GM21619 (cell line): ENCODE measurements at regions not wholly inside any gene's neighbourhood (a gene's known extent, or its start where the extent isn't known, plus 50 kb on each side); places are given as distances from the start of the nearest gene placed in this dataset.

ENCODE experiments used
- ATAC-seq: cut with Tn5 transposase; IDR thresholded peaks from one replicate; pipeline ENCODE4 v1.9.1; 2021; ENCODE audit not compliant: unreplicated experiment

DNA sequence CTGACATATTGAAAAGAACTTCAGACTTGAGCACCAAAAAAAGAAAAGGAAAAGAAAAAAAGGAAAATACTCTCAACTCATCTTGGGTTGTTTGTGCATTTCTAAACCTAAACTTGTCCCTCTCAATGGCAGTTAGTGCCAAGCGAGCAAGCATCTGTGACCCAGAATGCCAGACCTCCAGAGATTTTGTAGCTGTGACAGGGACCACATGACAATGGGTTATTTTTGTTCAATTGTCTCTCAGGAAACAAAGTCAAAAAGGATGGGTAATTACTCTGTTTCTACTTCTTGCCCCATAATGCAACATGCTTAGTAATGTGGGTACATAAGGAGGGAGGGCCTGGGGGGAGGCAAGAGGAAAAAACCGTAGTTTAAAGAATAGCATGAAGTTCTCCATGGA, 285.7 kb upstream of the RTL1 start:
- no peak for ATAC-seq

DNA sequence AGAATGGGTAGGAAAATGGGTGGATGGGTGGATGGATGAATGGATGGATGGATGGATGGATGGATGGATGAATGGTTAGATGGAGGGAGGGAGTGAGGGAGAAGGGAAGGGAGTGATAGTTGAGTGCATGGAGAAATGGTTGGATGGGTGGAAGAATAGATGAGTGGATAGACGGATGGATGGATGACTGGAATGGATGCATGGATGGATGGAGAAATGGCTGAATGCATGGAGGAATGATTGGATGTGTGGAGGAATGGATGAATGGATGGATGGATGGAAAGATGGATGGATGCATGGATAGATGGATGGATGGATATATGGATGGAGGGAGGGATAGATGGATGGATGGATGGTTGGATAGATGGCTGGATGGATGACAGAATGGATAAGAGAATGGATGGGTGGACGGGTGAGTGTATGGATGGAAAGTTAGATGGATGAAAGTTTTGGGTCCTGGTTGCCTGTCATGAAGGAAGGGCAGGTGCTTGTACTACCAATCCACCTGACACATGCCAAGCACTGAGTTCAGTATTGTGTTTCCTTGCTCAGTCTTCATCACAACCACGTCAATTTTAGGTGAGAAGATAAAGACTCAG, 286.5 kb upstream of the RTL1 start:
- ATAC-seq, result no peak

DNA sequence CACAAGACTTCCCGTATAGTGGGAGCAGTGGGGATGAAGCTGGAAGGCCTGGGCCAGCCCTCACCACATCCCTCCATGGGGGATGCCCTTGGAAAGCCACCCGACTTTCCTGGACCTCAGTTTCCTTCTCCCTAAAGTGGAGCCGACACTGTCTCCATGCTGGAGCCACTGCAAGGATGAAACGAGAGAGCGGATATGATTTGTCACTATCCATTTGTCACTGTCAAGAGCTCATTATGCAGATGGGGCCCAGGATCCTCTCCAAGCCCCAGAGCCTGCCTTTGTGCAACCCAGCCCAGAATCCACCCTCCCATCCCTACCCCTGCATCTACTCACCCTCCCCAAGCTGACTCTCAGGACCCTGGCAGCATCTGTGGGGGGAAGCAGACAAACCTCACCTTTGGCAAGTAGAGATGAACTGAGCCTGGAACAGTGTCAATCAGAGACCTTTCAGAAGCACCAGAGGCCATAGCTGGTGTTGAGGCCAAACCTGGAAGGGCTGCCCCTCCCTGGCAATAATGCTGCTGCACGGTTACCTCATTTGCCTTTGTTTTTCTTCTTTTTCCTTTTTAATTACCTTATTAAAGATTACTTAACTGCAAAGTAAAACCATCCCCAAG, 287.7 kb upstream of the RTL1 start:
- ATAC-seq, result no peak

- no peak for ATAC-seq
Observed at GRCh38 chr14:101191721-101192660, 288.5 kb upstream of the RTL1 start.

GRCh38 chr14:101192661-101193000, 289.1 kb upstream of the RTL1 start:
- ATAC-seq, result no peak

DNA sequence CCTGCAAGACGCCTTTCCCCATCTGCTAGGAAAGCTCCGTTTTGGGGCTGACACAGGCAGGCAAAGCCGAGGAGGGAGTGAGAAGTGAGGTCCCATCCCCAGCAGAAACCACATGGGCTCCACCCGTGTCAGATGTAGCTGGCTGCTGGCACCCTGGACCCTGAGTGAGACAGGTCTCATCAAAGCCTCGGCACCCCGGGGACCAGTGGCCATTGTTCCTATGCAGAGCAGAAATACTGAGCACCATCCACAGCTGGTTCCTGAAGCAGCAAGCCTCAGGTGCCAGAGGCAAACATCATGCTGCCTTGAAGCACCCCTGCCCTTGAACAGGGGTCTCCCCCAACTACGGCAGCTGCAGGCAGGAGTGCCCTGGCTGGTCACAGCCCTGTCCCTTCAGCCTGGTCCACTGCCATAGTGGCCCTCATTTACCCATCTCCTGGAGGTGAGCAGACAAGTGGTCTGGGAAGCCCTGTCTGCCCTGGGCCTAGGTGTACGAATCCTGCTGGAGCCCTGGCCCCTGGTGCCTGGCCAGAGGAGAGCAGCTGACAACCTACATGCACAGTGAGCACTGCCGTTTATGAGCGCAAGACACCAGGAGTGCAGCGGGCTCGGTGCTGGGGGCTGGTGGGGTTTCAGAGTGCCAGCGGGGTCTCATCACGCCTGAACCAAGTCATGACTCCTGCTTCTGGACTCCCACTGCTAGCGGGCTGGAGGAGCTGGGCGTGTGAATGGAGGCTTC, 289.8 kb upstream of the RTL1 start:
- ATAC-seq, result no peak

DNA sequence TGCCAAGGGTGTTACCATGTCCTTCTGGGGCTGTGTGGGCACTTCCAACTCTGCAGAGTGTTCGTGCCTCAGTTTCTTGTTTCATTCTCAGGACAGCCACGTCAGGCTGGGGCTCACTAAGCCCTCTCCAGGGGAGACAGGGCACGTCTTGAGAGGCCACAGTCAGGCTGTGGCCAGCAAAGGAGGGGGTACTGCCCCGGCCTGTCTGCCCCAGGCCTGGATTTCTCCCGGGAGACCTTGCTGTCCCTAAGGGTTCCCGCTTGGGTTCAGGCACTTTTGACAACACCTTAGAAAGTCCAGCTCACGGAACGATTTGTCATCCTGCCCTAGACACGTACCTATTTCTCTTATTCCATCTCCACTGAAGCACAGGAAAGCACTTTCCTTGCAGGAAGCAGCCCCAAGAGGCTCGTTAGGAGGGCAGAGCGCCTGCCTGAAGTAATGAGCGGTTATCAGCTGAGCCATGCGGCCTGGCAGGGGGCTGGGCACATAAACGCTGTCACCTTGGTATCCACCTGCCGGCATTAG, 290.4 kb upstream of the RTL1 start:
- no peak for ATAC-seq

DNA sequence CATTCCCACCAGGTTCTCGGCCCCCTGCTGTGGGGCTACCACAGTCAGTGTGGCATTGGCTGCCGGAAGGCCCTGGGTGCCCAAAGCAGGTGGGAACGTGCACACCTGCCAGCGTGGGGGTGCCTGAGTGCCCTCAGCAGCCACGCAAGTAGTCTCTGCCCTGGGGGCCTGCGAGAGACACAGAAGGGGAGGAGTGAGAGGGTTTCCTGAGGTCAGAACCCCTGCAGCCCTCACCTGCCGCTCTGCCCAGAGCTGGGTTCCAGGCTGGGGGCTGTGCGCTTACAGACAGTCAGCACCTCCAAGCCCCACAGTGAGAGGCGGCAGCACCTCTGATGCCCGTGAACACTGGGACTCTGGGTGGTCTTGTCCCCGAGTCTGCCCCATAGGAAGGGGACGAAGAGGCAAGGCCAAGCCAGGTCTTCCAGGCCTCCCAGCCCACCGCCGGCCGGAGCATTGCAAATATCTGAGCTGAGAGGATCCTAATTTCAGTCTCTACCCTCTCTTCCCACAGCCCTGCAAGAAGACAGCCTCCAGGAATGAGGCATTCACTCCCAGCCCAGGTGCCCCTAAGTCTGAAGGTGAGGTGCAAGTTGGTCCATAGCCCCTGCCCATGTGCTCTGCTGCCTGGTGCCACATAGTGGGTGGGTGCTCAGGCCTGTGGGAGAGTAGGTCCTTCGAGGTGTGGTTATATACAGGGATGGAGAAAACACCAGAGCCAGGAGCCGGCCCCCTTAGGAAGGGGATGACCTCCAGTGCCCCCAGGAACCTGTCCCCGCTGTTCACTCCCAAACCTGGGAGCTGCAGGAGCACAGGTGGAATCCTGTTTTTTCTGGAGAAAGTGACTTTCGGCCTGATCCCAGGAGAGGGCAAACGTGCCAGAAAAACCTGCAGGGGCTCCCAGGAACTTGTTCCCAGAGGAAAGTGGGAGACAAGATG, 291.1 kb upstream of the RTL1 start:
- no peak for ATAC-seq

DNA sequence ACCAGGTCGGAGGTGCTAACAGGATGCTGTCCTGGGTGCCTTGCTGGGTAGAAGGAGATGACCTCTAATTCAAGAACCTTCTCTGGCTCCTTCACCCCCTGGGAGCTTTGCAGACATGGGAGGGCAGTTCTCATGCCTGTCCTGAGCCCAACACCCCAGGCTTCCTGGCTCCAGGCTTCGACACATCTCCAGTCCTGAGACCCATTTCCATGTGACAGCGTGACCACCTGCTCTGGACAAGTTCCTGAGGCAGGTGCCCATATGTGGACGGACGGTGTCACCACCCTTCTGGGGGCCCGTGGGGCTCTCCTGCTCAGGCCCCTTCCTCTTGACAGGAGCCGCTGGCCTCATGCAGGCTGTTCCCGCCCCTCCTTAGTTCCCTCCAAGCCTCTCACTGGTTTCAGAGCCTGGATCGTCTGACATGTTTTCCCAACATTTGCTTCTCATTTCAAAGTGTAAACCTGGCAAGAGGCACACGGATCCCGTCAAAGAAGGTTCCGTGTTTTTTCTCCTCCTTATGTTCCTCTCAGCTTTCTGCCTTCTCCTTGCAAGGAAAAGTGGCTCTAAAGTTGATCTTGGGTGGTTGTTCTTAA, 291.9 kb upstream of the RTL1 start:
- ATAC-seq, result no peak

DNA sequence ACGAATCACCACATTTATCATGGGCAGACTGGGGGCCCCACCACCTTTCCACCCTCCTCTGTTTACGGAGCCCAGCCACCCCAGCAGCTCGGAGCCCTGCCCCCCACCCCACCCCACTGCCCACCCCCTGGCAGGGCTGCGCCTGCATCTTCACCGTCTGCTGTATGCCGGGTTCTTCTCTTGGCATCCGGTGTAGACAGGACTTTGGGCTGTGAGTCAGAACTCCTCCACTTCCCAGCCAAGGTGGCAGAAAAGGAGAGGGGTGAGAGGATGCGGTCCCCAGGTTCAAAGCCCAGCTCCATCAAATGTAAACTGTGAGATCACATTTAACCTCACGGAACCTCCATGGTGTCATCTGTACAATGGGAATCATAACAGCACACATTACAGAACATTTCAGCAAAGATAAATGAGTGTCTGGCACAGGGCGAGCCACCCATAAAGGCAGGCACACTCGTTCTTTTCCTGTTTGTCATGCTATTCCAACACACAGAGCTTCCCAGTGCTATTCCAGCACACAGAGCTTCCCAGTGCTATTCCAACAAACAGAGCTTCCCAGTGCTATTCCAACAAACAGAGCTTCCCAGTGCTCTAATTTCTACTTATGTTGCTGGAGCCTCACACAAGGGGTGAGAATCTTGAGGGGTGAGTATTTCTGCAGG, 292.7 kb upstream of the RTL1 start:
- ATAC-seq, result no peak

DNA sequence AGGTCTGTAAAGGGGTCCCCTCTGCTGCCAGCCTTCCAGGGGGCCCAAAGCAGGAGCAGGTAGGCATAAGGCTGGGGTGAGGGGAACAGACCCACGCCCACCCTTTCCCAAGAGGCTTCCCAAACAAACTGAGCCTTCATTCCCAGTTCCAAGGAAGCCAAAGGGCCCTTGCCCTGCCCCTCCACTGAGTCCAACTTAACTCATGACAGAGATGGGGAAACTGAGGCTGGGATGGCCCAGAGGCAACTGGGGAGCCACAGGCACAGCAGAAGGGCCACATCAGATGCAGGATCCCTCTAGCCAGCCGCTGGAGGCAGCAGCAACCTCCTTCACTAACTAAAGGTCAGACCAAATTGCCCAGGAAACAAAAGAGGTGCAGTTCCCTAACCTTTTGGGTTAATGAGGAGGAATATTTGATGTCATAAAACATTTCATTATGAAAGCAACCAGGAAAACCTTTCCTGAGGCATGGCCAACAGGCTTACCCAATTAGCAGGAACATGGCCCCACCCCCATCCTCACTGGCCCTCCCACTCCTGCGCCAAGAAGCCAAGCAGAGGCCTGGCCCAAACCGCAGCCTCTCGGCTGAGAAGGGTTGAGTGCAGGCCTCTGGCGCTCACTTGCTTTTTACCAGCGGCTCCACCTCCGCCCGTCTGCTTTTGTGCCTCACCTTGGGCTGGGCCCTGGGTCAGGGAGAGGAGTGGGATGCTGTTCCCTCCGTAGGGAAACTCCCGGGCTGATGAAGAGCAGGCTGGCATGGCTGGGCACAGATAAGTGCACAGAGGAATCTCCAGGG, 293.5 kb upstream of the RTL1 start:
- ATAC-seq, result no peak

GRCh38 chr14:101197595-101198397, 294.3 kb upstream of the RTL1 start:
- no peak for ATAC-seq

DNA sequence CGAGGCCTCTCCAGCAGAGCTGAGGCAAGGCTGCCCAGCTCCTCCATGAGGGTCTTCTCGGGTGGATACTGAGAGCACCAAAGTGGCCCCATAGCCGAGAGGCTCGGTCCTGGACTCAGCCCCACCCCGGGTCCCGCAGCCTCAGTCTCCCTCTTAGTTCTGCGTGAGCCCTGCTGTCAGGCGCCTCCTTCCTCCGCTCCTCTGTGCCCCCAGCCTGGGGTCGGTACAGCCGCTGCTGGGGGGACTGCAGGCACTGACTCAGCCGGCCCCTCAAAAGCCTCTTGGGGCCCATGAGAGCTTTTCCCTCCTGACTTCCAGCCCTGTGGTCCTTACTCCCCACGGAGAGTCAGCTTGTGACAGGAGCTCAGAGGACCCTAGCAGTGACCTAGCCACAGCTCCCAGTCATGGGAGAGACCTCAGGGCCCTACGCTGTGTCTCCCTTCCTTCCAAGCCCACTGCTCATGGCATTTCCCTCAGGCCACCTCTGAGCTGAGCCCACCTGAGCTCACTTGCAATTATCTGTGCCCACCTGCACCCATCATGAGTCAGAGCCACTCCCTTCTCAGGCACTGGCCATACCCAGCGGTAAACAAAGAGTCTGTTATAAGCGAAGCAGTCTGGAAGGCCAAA, 295.0 kb upstream of the RTL1 start:
- ATAC-seq, result no peak

DNA sequence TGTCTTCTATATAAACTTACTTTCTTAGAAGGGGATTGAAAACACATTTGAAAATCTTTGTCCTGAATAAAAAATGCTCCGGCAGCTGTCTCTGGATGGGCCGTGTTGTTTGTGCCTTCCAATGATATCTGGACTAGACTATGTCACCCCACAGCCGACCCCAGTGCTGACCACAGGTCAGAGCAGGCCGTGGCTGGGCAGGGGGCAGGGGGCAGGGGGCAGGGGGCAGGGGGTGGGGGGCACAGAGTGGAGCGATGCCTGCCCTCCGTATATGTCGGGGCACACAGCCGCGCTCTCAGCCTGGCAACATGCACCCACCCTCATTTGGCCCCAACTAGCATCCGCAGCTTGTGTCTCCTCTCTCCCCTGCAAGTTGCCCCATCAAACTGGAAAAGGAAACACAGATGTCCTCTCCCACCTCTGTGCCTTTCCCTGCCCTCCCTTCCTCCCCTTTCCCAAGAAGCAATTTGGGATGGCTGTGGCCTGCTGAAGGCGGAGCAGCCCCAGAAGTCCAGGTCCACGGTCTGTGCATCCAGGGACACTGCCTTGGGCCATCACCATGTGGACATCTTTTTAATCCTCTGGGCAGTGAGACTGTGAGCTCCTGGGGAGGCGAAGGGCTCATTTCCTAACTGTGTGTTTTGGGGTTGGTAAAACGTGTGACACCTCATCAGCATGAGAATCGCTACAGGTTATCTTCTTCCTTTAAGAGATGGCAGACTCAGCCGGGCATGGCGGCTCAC, 295.7 kb upstream of the RTL1 start:
- no peak for ATAC-seq

DNA sequence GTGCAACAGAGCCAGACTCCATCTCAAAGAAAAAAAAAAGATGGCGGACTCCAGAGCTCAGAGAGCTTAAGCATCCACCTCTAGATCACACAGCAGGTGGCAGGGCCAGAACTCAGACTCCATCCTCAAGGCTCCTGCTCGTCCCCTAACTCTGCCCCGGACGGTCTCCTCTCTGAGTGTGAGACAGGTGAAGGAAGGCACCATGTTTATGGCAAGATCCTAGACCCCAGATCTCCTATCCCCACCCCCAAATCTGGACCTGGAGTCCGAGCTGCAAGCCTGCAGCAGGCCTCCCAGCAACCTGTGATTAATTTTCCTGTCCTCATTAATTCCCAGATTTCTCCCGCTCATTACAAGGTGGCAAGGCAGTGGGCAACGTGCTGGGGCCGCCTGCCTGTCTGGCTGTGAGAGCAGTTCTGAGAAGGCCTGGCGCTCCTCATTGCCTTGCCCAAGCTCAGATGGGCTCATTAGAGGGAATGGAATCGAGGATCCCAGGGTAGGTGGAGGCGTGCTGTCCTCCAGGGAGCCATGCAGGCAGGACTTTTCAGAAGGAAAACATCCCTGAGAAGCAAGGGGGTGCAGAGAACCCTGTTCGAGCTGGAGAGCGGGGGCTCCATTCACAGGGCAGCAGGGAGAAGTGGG, 296.6 kb upstream of the RTL1 start:
- no peak for ATAC-seq
